Psoas muscle (tissue), 7 donors: ENCODE measurements at regions not wholly inside any gene's neighbourhood (a gene's known extent, or its start where the extent isn't known, plus 50 kb on each side); places are given as distances from the start of the nearest gene placed in this dataset.
"Not testable (repeated sequence)": the region's sequence is repeated elsewhere in the genome, so short reads cannot be mapped to it uniquely, and the experiment has no call there.

Experiments used
- ATAC-seq, 4 donors: fragments of 200-7000 bp; cut with Tn5 transposase; one replicate each; pipeline ENCODE4 v1.9.1; 2020; ENCODE audit warnings: moderate library complexity in 3 of 4, mild to moderate bottlenecking in 2 of 4
- DNase-seq, 2 donors: peaks; one replicate each; pipeline ENCODE4 v3.0.0-alpha.2; 2020
- H3K27ac ChIP-seq: fragments of 200-600 bp; one replicate; pipeline ENCODE4 v1.8.0; 2022
- H3K27me3 ChIP-seq, 3 donors: fragments of 200-600 bp in 1 of 3; one replicate each; pipeline versions ENCODE4 v1.6.1 to v1.8.0; 2013 to 2022; ENCODE audit warnings: low read length in 2 of 3, mild to moderate bottlenecking in 2 of 3, moderate library complexity in 1 of 3; ENCODE audit not compliant: insufficient read depth in 3 of 3
- H3K36me3 ChIP-seq, 2 donors: fragments of 200-600 bp in 1 of 2; one replicate each; pipeline versions ENCODE4 v1.6.1 to v1.8.0; 2013 to 2022; ENCODE audit warnings: low read depth in 1 of 2, mild to moderate bottlenecking in 1 of 2, moderate library complexity in 1 of 2; ENCODE audit not compliant: insufficient read depth in 1 of 2
- H3K4me1 ChIP-seq: fragments of 200-600 bp; one replicate; pipeline ENCODE4 v1.8.0; 2022
- H3K4me3 ChIP-seq: fragments of 200-600 bp; one replicate; pipeline ENCODE4 v1.8.0; 2022; ENCODE audit warnings: mild to moderate bottlenecking
- H3K9me3 ChIP-seq: fragments of 200-600 bp; one replicate; pipeline ENCODE4 v1.8.0; 2022
- WGBS, 3 donors: extraction: QIAGEN DNeasy Blood & Tissue Kit; methylation state at CpG; one replicate each; pipeline versions ENCODE4 v1.1.6 to v1.1.7; 2013; 5-methylcytosine and 5-hydroxymethylcytosine counted together
- intact Hi-C, 2 donors: fragments of 100-400 bp; cut with DNase I; formaldehyde crosslinking; loops; one replicate each; pipeline versions ENCODE4 v1.11.0 to v1.14.2; 2022
- TF ChIP-seq, protein P1 (sequence below): fragments of 200-600 bp; IDR thresholded peaks from one replicate; pipeline ENCODE4 v1.8.0; 2022; ENCODE audit warnings: antibody characterized with exemption
- donor health status: healthy with polysubstance abuse.
- donor health status: DM: no; HTN: no; CAD: no; lungs with moderate emphysema.
- donor health status: Bipolar disorder and iron deficiency.
- donor health status: healthy.
- donor health status: DM: yes; HTN: yes; CAD: no.
- donor health status: DM: no; HTN: no; CAD: no.
- donor health status: DM: yes; HTN: yes; CAD: no.

DNA sequence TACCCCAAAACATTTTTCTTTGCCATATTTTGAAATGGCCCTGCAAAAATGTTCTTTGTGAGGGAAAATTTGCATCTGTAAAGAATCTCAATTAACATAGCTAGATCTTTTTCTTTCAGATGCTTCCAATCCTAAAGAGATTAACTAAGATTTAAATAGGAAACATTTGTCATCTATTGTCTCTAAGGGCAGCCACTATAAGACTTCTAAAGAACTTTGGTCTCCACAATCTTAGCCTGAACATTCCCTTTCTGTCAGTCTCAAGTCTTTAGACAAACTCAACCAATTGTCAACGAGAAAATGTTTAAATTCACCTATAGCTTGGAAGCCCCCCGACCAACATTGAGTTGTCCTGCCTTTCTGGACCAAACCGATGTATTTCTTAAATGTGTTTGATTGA lies 71.1 kb upstream of the RASSF8 start:
- WGBS, 3 donors, result 42 to 55% (median 46%) methylated on average over 3 of the region's 3 CpGs
- H3K9me3 ChIP-seq, result no peaks in the 10 kb centered on the region
- H3K4me1 ChIP-seq, result no peaks in the 10 kb centered on the region
- H3K4me3 ChIP-seq, result no peak overlapping the region
- TF ChIP-seq, protein P1, sequence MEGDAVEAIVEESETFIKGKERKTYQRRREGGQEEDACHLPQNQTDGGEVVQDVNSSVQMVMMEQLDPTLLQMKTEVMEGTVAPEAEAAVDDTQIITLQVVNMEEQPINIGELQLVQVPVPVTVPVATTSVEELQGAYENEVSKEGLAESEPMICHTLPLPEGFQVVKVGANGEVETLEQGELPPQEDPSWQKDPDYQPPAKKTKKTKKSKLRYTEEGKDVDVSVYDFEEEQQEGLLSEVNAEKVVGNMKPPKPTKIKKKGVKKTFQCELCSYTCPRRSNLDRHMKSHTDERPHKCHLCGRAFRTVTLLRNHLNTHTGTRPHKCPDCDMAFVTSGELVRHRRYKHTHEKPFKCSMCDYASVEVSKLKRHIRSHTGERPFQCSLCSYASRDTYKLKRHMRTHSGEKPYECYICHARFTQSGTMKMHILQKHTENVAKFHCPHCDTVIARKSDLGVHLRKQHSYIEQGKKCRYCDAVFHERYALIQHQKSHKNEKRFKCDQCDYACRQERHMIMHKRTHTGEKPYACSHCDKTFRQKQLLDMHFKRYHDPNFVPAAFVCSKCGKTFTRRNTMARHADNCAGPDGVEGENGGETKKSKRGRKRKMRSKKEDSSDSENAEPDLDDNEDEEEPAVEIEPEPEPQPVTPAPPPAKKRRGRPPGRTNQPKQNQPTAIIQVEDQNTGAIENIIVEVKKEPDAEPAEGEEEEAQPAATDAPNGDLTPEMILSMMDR, result no peak
- DNase-seq, result no peak
- intact Hi-C loops, result no loop called here
- no peak for ATAC-seq
- H3K27me3 ChIP-seq, result no peaks in the 10 kb centered on the region
- no peak overlapping the region for H3K27ac ChIP-seq
- H3K36me3 ChIP-seq, result no peaks in the 10 kb centered on the region

DNA sequence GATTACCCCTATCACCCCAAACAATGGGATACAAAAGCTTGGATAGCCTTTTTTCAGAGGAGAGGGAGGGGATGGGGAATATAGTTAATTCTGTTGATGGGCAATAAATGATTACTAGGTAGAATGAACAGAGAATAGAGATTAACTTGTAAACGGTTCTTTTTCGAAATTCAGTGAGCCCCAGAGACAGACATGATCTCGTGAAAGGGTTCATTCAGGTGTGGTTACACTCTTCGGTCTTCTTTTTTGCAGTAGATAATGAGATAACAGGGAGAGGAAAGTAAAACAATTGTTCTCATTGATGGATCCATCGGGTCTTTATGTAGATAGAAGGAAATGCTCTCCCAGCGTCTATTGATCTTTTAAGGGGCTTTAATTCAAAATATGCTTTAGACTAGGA lies 69.3 kb upstream of the RASSF8 start:
- intact Hi-C loops, result no loop called here
- Histone ChIP-seq H3K4me3 (no peak overlapping the region), H3K27me3 (no peaks in the 10 kb centered on the region), H3K36me3 (no peaks in the 10 kb centered on the region), H3K9me3 (no peaks in the 10 kb centered on the region), H3K27ac (no peak overlapping the region), H3K4me1 (no peaks in the 10 kb centered on the region)
- DNase-seq (no peak), ATAC-seq (no peak)
- 62 to 68% (median 63%) methylated on average over 6 of the region's 6 CpGs for WGBS, 3 donors
- TF ChIP-seq, protein P1, result no peak

DNA sequence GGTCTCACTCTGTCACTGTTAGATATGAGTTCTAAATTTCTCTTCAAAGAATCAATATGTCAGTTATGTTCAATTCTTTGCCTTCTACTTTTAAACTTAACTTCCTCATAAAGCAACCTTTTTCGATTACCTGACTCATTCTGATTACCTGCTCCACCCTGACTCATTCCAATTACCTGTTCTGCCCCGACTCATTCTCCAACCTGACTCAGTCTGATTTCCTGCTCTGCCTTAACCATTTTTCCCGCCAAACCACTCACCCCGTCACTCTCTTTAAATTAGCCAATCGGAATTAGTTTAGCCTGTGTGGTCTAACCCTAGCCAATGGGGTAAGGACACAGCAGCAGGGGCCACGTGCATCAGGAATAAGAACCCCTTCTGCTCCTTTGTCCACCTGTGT lies 67.4 kb upstream of the RASSF8 start:
- DNase-seq, result not testable (repeated sequence)

GRCh38 chr12:25894759-25895158 lies 63.7 kb upstream of the RASSF8 start:
- no peaks in the 10 kb centered on the region for H3K4me1 ChIP-seq
- ATAC-seq, result no peak
- intact Hi-C loops, result no loop called here
- TF ChIP-seq, protein P1, result no peak
- DNase-seq, result no peak
- WGBS, 3 donors, result 43 to 49% (median 46%) methylated on average over 3 of the region's 3 CpGs
- H3K27me3 ChIP-seq, result no peaks in the 10 kb centered on the region
- peaks cover 5% of the 10 kb centered on the region for H3K9me3 ChIP-seq
- H3K36me3 ChIP-seq, result no peaks in the 10 kb centered on the region
- H3K4me3 ChIP-seq, result no peak overlapping the region
- no peak overlapping the region for H3K27ac ChIP-seq

More for the DNA sequence above, 67.4 kb upstream of the RASSF8 start:
- intact Hi-C loops, H3K27ac ChIP-seq, H3K9me3 ChIP-seq, H3K27me3 ChIP-seq, H3K36me3 ChIP-seq, H3K4me1 ChIP-seq, ATAC-seq, H3K4me3 ChIP-seq: not testable (repeated sequence)
- 86 to 92% (median 89%) methylated on average over 6 of the region's 6 CpGs for WGBS, 3 donors

DNA sequence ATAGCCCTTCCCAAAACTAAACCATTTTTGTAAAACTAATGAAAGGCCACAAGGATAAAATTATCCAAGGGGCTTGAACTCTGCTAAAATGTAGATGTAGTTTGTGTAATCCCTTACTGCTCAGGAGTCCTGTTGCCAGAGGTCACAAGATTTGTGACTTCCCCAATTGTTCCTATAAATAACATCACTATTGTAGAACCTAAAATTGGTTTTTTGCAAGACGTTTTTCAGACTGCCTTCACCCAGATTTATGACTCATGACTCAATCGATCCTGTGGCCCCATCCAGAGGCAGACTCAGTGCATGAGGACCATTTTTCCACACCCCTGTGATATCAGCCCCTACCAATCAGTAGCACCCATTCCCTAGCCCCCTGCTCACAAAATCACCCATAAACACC lies 61.5 kb upstream of the RASSF8 start:
- TF ChIP-seq, protein P1, result no peak
- H3K9me3 ChIP-seq, result peaks cover 5% of the 10 kb centered on the region
- intact Hi-C loops, result no loop called here
- no peak overlapping the region for H3K4me3 ChIP-seq
- DNase-seq, result no peak
- 54 to 70% (median 64%) methylated on average over 2 of the region's 2 CpGs for WGBS, 3 donors
- no peak overlapping the region for H3K27ac ChIP-seq
- ATAC-seq, result no peak
- no peaks in the 10 kb centered on the region for H3K4me1 ChIP-seq
- H3K36me3 ChIP-seq, result no peaks in the 10 kb centered on the region
- H3K27me3 ChIP-seq, result no peaks in the 10 kb centered on the region
